Sigmoid colon (tissue), 6 donors: ENCODE measurements at regions not wholly inside any gene's neighbourhood (a gene's known extent, or its start where the extent isn't known, plus 50 kb on each side); places are given as distances from the start of the nearest gene placed in this dataset.
"Not testable (repeated sequence)": the region's sequence is repeated elsewhere in the genome, so short reads cannot be mapped to it uniquely, and the experiment has no call there.

Source experiments
- DNase-seq: peaks from one replicate; pipeline ENCODE4 v3.0.0-alpha.2; 2019
- H3K27ac ChIP-seq, 4 donors: fragments of 200-600 bp; sonication (generic); one replicate each; pipeline ENCODE4 v1.5.1; 2016 to 2019; ENCODE audit warnings: mild to moderate bottlenecking in 1 of 4
- H3K27me3 ChIP-seq, 3 donors: fragments of 200-600 bp; sonication (generic); one replicate each; pipeline ENCODE4 v1.5.1; 2019; ENCODE audit warnings: mild to moderate bottlenecking in 1 of 3
- H3K36me3 ChIP-seq, 4 donors: fragments of 200-600 bp; sonication (generic); one replicate each; pipeline ENCODE4 v1.5.1; 2016 to 2019
- H3K4me1 ChIP-seq, 4 donors: fragments of 200-600 bp; sonication (generic); one replicate each; pipeline ENCODE4 v1.5.1; 2017 to 2019
- H3K4me3 ChIP-seq, 4 donors: fragments of 200-600 bp; sonication (generic); one replicate each; pipeline ENCODE4 v1.5.1; 2017 to 2019; ENCODE audit warnings: mild to moderate bottlenecking in 2 of 4, moderate library complexity in 1 of 4
- H3K9me3 ChIP-seq, 4 donors: fragments of 200-600 bp in 3 of 4; sonication (generic) in 3 of 4; one replicate each; pipeline versions ENCODE4 v1.5.1 to v1.6.1; 2013 to 2019
- EP300 ChIP-seq, 4 donors: sonication (generic); formaldehyde crosslinking; IDR thresholded peaks; one replicate each; pipeline ENCODE4 v1.6.1; 2017; ENCODE audit warnings: antibody characterized with exemption in 4 of 4
- POLR2A ChIP-seq, 2 donors: fragments of 450-650 bp; IDR thresholded peaks; one replicate each; pipeline ENCODE4 v1.6.1; 2016; ENCODE audit warnings: antibody characterized with exemption in 2 of 2, mild to moderate bottlenecking in 2 of 2, moderate library complexity in 2 of 2
- POLR2AphosphoS5 ChIP-seq, 4 donors: sonication (generic); formaldehyde crosslinking; IDR thresholded peaks; one replicate each; pipeline ENCODE4 v1.6.1; 2017; ENCODE audit warnings: antibody characterized with exemption in 4 of 4
- WGBS, 2 donors: extraction: QIAGEN DNeasy Blood & Tissue Kit; methylation state at CpG; one replicate each; pipeline ENCODE4 v1.1.7; 2013; 5-methylcytosine and 5-hydroxymethylcytosine counted together
- intact Hi-C: fragments of 100-400 bp; cut with DNase I; formaldehyde crosslinking; loops from one replicate; pipeline ENCODE4 v1.15.1; 2023
- TF ChIP-seq, protein P1 (sequence below), 4 experiments: fragments of 450-650 bp in 3 of 4; fragments of 200-600 bp in 1 of 4; IDR thresholded peaks; one replicate each; pipeline ENCODE4 v1.5.1; 2016 to 2019; ENCODE audit warnings: antibody characterized with exemption in 4 of 4, mild to moderate bottlenecking in 3 of 4, moderate library complexity in 2 of 4
- donor health status: healthy with polysubstance abuse.
- donor health status: healthy.

DNA sequence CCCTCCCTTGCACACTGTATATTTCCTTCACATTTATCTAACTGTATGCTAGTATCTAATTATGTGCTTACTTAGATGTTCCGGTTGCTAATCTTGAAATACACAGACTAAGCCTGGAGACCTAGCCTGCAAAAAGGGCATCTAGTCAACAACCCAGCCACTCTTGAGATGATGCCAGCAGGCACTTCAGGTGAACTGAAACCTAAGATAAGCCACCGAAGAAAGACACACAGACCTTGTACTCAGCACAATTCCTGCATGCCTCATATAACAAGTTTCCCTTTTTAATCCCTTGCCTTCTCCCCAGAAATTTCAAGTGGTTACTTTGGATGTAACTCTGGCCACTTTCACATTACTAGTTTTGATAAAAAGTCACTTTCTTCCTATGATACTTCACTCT is 2506.6 kb downstream of the ARAP2 start:
- DNase-seq = no peak
- Histone ChIP-seq H3K27ac (no peak overlapping the region), H3K27me3 (no peaks in the 10 kb centered on the region), H3K9me3 (peaks cover 0 to 6% (median 0%) of the 10 kb centered on the region in 4 donors), H3K4me1 (no peaks in the 10 kb centered on the region), H3K36me3 (no peaks in the 10 kb centered on the region), H3K4me3 (no peak overlapping the region)
- intact Hi-C loops = no loop called here
- WGBS, 2 donors = 65 to 84% methylated on average over 2 of the region's 2 CpGs
- TF ChIP-seq, protein P1, sequence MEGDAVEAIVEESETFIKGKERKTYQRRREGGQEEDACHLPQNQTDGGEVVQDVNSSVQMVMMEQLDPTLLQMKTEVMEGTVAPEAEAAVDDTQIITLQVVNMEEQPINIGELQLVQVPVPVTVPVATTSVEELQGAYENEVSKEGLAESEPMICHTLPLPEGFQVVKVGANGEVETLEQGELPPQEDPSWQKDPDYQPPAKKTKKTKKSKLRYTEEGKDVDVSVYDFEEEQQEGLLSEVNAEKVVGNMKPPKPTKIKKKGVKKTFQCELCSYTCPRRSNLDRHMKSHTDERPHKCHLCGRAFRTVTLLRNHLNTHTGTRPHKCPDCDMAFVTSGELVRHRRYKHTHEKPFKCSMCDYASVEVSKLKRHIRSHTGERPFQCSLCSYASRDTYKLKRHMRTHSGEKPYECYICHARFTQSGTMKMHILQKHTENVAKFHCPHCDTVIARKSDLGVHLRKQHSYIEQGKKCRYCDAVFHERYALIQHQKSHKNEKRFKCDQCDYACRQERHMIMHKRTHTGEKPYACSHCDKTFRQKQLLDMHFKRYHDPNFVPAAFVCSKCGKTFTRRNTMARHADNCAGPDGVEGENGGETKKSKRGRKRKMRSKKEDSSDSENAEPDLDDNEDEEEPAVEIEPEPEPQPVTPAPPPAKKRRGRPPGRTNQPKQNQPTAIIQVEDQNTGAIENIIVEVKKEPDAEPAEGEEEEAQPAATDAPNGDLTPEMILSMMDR (IDR thresholded peaks at IDR 0.05) = no peak
- TF ChIP-seq POLR2AphosphoS5 (IDR thresholded peaks at IDR 0.05) (no peak), EP300 (IDR thresholded peaks at IDR 0.05) (no peak), POLR2A (IDR thresholded peaks at IDR 0.05) (no peak)

DNA sequence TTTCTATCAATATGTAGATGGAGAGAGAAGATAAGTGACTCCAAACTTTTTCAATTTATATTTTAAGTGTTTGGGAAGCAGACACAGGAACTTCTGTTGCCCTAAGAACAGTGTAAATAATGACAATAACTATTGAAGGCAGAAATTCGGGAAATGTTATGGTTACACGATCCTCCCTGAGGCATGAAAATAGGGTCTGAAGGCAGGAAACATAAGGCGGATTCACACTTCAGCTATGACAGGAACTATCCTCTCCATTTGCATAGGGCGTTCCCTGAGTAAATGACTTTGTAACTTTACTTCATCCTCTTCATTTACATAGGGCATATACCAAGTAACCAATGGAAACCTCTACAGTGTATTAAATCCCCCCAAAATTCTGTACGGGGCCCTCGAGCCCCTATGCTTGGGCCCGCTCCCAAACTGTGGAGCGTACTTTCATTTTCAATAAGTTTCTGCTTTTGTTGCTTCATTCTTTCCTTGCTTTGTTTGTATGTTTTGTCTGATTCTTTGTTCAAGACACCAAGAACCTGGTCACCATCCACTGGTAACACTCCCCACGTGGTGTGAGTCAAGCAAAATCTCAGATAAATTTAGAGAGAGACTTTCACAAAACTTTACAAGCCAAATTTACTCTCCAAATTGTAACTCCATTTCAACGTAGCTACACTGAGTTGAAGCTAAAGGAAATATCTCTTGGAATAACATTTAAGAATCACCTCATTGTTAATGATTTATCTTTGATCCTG is 2504.3 kb downstream of the ARAP2 start:
- Histone ChIP-seq H3K27me3 (no peaks in the 10 kb centered on the region), H3K4me1 (no peaks in the 10 kb centered on the region), H3K4me3 (no peak overlapping the region), H3K9me3 (no peaks in the 10 kb centered on the region), H3K27ac (no peak overlapping the region), H3K36me3 (no peaks in the 10 kb centered on the region)
- no peak for DNase-seq
- intact Hi-C loops = no loop called here
- WGBS, 2 donors = 74 to 77% methylated on average over 10 of the region's 10 CpGs
- TF ChIP-seq POLR2A (IDR thresholded peaks at IDR 0.05) (no peak), POLR2AphosphoS5 (IDR thresholded peaks at IDR 0.05) (no peak), EP300 (IDR thresholded peaks at IDR 0.05) (no peak)
- TF ChIP-seq, protein P1 (IDR thresholded peaks at IDR 0.05) = no peak

DNA sequence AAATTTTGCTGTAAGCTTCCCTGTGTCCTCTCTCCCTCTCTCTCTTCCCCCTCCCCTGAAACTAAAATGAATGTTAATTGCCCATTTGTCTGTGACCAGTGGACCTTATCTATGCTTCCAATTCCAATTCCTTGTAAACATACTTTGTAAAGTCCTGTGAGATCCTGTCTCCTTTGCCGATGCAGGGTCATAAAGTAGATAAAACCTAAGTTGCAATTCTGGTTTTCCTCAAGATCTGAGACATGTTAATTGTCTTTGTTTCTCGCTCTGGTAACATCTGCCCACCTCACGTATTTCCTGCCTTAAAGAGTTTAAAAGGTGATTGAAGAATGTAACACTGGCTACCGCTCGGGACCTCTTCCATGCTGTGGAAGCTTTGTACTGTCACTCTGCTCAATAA is 2503.4 kb downstream of the ARAP2 start:
- intact Hi-C loops, H3K4me3 ChIP-seq, DNase-seq, H3K27ac ChIP-seq, H3K36me3 ChIP-seq, H3K9me3 ChIP-seq, H3K27me3 ChIP-seq, H3K4me1 ChIP-seq: not testable (repeated sequence)
- WGBS, 2 donors = 23 to 40% methylated on average over 5 of the region's 5 CpGs

DNA sequence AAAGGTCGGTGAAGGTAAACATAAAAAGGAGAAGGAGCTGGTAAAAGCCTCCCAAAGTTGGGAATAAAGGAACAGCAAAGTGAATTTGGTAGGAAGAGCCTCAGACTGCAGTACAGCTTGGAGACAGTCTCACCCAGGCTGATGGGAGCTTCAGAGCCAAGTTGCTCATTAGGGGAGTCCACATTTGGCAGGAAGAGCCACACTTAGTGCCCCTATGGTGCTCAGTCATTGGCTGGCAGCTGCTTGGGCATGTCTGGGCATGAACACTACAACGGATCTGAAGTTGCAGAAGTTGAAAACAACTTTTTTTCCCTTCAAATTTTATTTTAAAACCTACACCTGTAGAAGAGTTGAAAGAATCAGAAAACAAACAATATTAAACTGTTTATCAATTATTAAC is 2497.3 kb downstream of the ARAP2 start:
- DNase-seq = no peak
- H3K4me1 ChIP-seq = no peaks in the 10 kb centered on the region
- no peaks in the 10 kb centered on the region for H3K9me3 ChIP-seq
- no peaks in the 10 kb centered on the region for H3K27me3 ChIP-seq
- H3K27ac ChIP-seq = no peak overlapping the region
- 37 to 63% methylated on average over 2 of the region's 2 CpGs for WGBS, 2 donors
- intact Hi-C loops = no loop called here
- no peaks in the 10 kb centered on the region for H3K36me3 ChIP-seq
- no peak for TF ChIP-seq POLR2AphosphoS5 (IDR thresholded peaks at IDR 0.05)
- TF ChIP-seq EP300 (IDR thresholded peaks at IDR 0.05) = no peak
- TF ChIP-seq, protein P1 (IDR thresholded peaks at IDR 0.05) = no peak
- TF ChIP-seq POLR2A (IDR thresholded peaks at IDR 0.05) = no peak
- H3K4me3 ChIP-seq = no peak overlapping the region

DNA sequence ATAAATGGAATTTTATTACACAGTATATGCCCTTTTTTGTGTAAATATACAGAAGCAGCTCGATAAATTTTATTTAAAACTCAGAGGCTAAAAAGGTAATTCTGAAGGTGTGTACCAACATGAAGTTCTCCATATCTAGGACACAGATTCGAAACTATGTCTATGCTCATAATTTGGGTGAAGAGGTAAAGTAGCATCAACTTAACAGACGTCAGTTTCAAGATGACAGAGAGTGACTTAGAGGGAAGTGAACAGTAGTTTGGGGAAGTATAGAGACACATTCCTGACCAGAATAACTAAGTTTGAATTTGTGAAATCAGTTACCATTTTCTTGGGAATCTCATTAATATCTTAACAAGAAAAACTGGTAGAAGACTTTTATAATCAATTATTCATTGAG is 2493.3 kb downstream of the ARAP2 start:
- intact Hi-C loops = no loop called here
- Histone ChIP-seq H3K4me1 (no peaks in the 10 kb centered on the region), H3K9me3 (peaks cover 0 to under 1% (median 0%) of the 10 kb centered on the region in 4 donors), H3K4me3 (no peak overlapping the region), H3K27ac (no peak overlapping the region), H3K36me3 (no peaks in the 10 kb centered on the region), H3K27me3 (no peaks in the 10 kb centered on the region)
- TF ChIP-seq EP300 (IDR thresholded peaks at IDR 0.05) = no peak
- 80 to 84% methylated on average over 3 of the region's 3 CpGs for WGBS, 2 donors
- DNase-seq = no peak

DNA sequence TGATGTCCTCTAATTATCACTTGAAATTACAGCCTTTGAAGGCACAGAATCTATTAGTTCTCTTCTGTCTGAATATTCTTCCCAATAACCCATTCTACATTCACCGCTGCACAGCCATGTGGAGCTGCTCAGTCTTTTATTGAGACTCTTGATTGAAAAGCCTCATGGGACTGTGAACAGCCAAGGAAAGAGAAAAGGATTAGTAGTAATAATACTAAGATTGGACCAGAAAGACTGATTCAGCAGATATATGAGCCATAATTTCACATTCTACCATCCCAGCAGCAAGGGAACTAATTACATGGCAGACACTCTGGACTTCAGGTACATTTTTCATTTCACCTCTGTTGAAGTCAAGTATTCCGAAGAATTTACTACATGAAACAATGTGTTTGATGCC is 2471.7 kb downstream of the ARAP2 start:
- Histone ChIP-seq H3K36me3 (no peaks in the 10 kb centered on the region), H3K9me3 (no peaks in the 10 kb centered on the region), H3K27ac (no peak overlapping the region), H3K4me3 (no peak overlapping the region), H3K27me3 (no peaks in the 10 kb centered on the region), H3K4me1 (peaks cover 0 to 4% (median 0%) of the 10 kb centered on the region in 4 donors)
- 82 to 90% methylated on average over 2 of the region's 2 CpGs for WGBS, 2 donors
- DNase-seq = no peak
- TF ChIP-seq, protein P1 (IDR thresholded peaks at IDR 0.05) = no peak
- intact Hi-C loops = no loop called here
